Hematopoietic multipotent progenitor cell treated with erythropoietin and hydrocortisone succinate and interleukin-3 and kit ligand, for 17 days (in vitro differentiated cells): ENCODE measurements at regions not wholly inside any gene's neighbourhood (a gene's known extent, or its start where the extent isn't known, plus 50 kb on each side); places are given as distances from the start of the nearest gene placed in this dataset.

Source experiments
- DNase-seq: peaks from one replicate; pipeline ENCODE4 v3.0.0-alpha.2; 2015; ENCODE audit warnings: low spot score

GRCh38 chr2:15807418-15808203, 132.7 kb upstream of the MYCN start:
- DNase-seq, result no peak

GRCh38 chr2:15808204-15808910, 132.0 kb upstream of the MYCN start:
- no peak for DNase-seq

- no peak for DNase-seq
Measured at GRCh38 chr2:15808944-15809343, 131.4 kb upstream of the MYCN start.

- no peak for DNase-seq
Measured at GRCh38 chr2:15809404-15809803, 130.9 kb upstream of the MYCN start.

- DNase-seq, result no peak
Measured at GRCh38 chr2:15810477-15811150, 129.7 kb upstream of the MYCN start.

GRCh38 chr2:15811367-15811766, 129.0 kb upstream of the MYCN start:
- no peak for DNase-seq

- DNase-seq, result no peak
Measured at GRCh38 chr2:15812187-15812780, 128.1 kb upstream of the MYCN start.

- no peak for DNase-seq
Measured at GRCh38 chr2:15813481-15814266, 126.7 kb upstream of the MYCN start.

- DNase-seq, result no peak
Measured at GRCh38 chr2:15814403-15814802, 125.9 kb upstream of the MYCN start.

- DNase-seq, result no peak
Measured at GRCh38 chr2:15814946-15815345, 125.4 kb upstream of the MYCN start.

GRCh38 chr2:15816226-15816625, 124.1 kb upstream of the MYCN start:
- no peak for DNase-seq

- no peak for DNase-seq
Measured at GRCh38 chr2:15816674-15817406, 123.5 kb upstream of the MYCN start.

- DNase-seq, result no peak
Measured at GRCh38 chr2:15817748-15818147, 122.6 kb upstream of the MYCN start.

GRCh38 chr2:15818318-15818753, 122.0 kb upstream of the MYCN start:
- DNase-seq, result no peak

- no peak for DNase-seq
Measured at GRCh38 chr2:15818881-15819280, 121.5 kb upstream of the MYCN start.

GRCh38 chr2:15819562-15820256, 120.6 kb upstream of the MYCN start:
- no peak for DNase-seq

GRCh38 chr2:15820257-15820566, 120.1 kb upstream of the MYCN start:
- DNase-seq, result no peak

GRCh38 chr2:15820927-15821326, 119.4 kb upstream of the MYCN start:
- DNase-seq, result no peak

GRCh38 chr2:15822151-15823044, 118.0 kb upstream of the MYCN start:
- DNase-seq, result no peak
